ENCODE measurements at regions not wholly inside any gene's neighbourhood (a gene's known extent, or its start where the extent isn't known, plus 50 kb on each side); places are given as distances from the start of the nearest gene placed in this dataset.
"Not testable (repeated sequence)": the region's sequence is repeated elsewhere in the genome, so short reads cannot be mapped to it uniquely, and the experiment has no call there.

- no peak for DNase-seq
Measured at GRCh38 chr2:57617318-57617717, 429.3 kb upstream of the VRK2 start.

- no peak for DNase-seq
Measured at GRCh38 chr2:57621122-57621663, 425.4 kb upstream of the VRK2 start.

- DNase-seq = no peak
Measured at GRCh38 chr2:57622009-57622408, 424.6 kb upstream of the VRK2 start.

- no peak for DNase-seq
Measured at GRCh38 chr2:57656198-57656597, 390.4 kb upstream of the VRK2 start.

- no peak for DNase-seq
Measured at GRCh38 chr2:57669570-57669969, 377.0 kb upstream of the VRK2 start.

GRCh38 chr2:57674025-57674424 lies 372.6 kb upstream of the VRK2 start:
- no peak for DNase-seq

GRCh38 chr2:57674743-57675142 lies 371.9 kb upstream of the VRK2 start:
- DNase-seq = no peak

- DNase-seq = no peak
Measured at GRCh38 chr2:57677296-57677695, 369.3 kb upstream of the VRK2 start.

GRCh38 chr2:57681650-57682049 lies 365.0 kb upstream of the VRK2 start:
- DNase-seq = no peak

GRCh38 chr2:57685032-57685431 lies 361.6 kb upstream of the VRK2 start:
- DNase-seq = no peak

GRCh38 chr2:57692395-57692794 lies 354.2 kb upstream of the VRK2 start:
- DNase-seq = no peak

GRCh38 chr2:57693177-57693576 lies 353.4 kb upstream of the VRK2 start:
- DNase-seq = no peak

GRCh38 chr2:57693965-57694364 lies 352.6 kb upstream of the VRK2 start:
- DNase-seq = no peak

- DNase-seq = no peak
Measured at GRCh38 chr2:57696016-57696415, 350.6 kb upstream of the VRK2 start.

- DNase-seq = no peak
Measured at GRCh38 chr2:57698392-57698791, 348.2 kb upstream of the VRK2 start.

- DNase-seq = no peak
Measured at GRCh38 chr2:57698935-57699449, 347.6 kb upstream of the VRK2 start.

GRCh38 chr2:57701391-57701791 lies 345.2 kb upstream of the VRK2 start:
- no peak for DNase-seq

GRCh38 chr2:57703407-57703806 lies 343.2 kb upstream of the VRK2 start:
- no peak for DNase-seq

GRCh38 chr2:57707794-57708193 lies 338.8 kb upstream of the VRK2 start:
- DNase-seq = not testable (repeated sequence)

- DNase-seq = no peak
Measured at GRCh38 chr2:57711991-57712390, 334.6 kb upstream of the VRK2 start.

GRCh38 chr2:57720728-57721627 lies 325.6 kb upstream of the VRK2 start:
- DNase-seq = no peak

- DNase-seq = no peak
Measured at GRCh38 chr2:57725337-57725947, 321.2 kb upstream of the VRK2 start.

- DNase-seq = no peak
Measured at GRCh38 chr2:57726294-57726693, 320.3 kb upstream of the VRK2 start.

- DNase-seq = no peak
Measured at GRCh38 chr2:57728691-57729090, 317.9 kb upstream of the VRK2 start.

Measured in NCI-H1417 treated with DMSO at 0.1 percent for 48 hours (cell line).